HUES48 (cell line): ENCODE measurements at regions not wholly inside any gene's neighbourhood (a gene's known extent, or its start where the extent isn't known, plus 50 kb on each side); places are given as distances from the start of the nearest gene placed in this dataset.

Experiments used
- H3K27ac ChIP-seq: one replicate; pipeline ENCODE4 v1.7.0; 2013; ENCODE audit warnings: low read depth, low read length, inconsistent platforms
- H3K27me3 ChIP-seq: 2 replicates; pipeline ENCODE4 v1.6.1; 2013; ENCODE audit warnings: mild to moderate bottlenecking, low read length; ENCODE audit not compliant: control insufficient read depth, insufficient read depth
- H3K36me3 ChIP-seq: 2 replicates; pipeline ENCODE4 v1.6.1; 2013; ENCODE audit warnings: low read length; ENCODE audit not compliant: control insufficient read depth, insufficient read depth
- H3K4me1 ChIP-seq: 2 replicates; pipeline ENCODE4 v1.6.1; 2013; ENCODE audit warnings: mild to moderate bottlenecking, low read length; ENCODE audit not compliant: control insufficient read depth, insufficient read depth
- H3K4me3 ChIP-seq: 2 replicates; pipeline ENCODE4 v1.5.1; 2013; ENCODE audit warnings: mild to moderate bottlenecking, low read depth, low read length
- H3K9ac ChIP-seq: 2 replicates; pipeline ENCODE4 v1.6.1; 2013; ENCODE audit warnings: mild to moderate bottlenecking, low read depth, low read length, moderate library complexity
- H3K9me3 ChIP-seq: 2 replicates; pipeline ENCODE4 v1.6.1; 2013; ENCODE audit warnings: low read length; ENCODE audit not compliant: control insufficient read depth, insufficient read depth

DNA sequence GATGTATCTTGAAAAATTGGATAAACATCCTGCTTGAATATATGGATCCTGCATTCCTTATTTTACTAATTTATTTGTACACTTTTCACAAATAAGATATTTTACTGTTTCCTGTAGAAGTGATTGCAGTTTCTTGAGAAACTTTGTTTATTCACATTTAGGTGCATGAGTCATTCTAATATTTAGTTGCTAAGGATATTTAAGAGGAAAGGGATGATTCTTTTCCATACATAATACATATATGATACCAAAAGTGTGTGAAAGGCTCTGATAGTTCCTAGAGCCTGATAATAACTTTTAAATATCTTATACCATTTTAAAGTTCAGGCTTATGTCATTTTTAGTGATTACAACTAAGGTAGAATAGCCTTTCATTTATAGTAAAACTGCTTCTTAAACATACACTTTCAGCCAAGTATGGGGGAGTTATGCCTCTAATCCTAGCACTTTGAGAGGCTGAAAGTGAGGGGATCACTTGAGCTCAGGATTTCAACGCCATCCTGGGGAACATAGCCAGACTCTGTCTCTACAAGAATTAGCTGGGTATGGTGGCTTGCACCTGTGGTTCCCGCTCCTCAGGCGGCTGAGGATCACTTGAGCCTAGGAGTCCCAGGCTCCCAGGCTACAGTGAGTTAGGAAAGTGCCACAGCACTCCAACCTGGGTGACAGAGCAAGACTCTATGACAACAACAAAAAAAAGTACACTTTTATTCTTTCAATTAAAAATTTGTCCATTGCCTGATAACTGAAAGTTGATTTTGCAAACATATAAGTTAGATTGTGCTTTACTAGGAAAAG, 262.6 kb upstream of the LRIG3 start:
- Histone ChIP-seq H3K36me3 (no peaks in the 10 kb centered on the region), H3K9ac (no peak overlapping the region), H3K4me3 (no peak overlapping the region), H3K27ac (no peak overlapping the region), H3K9me3 (no peaks in the 10 kb centered on the region), H3K27me3 (no peaks in the 10 kb centered on the region), H3K4me1 (no peaks in the 10 kb centered on the region)

DNA sequence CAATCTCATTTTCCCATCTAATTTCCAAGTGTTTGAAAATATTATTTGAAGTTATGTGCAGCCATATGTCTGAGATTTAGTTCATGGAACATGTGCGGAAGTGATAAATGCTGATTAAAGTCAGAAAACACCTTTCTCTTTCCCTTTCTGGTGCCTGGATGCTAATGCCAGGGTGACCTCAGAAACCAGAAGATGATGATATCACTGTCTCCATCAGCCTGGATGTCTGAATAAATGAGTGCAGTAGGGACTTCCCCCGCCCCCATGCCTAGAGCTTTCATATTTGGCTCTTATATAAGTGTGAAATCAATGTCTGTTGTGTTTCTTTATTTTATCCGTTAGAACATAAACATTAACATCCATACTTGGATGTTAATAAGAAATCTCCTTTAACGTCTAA, 261.9 kb upstream of the LRIG3 start:
- Histone ChIP-seq H3K36me3 (no peaks in the 10 kb centered on the region), H3K27ac (no peak overlapping the region), H3K27me3 (no peaks in the 10 kb centered on the region), H3K9ac (no peak overlapping the region), H3K9me3 (no peaks in the 10 kb centered on the region), H3K4me1 (no peaks in the 10 kb centered on the region), H3K4me3 (no peak overlapping the region)

DNA sequence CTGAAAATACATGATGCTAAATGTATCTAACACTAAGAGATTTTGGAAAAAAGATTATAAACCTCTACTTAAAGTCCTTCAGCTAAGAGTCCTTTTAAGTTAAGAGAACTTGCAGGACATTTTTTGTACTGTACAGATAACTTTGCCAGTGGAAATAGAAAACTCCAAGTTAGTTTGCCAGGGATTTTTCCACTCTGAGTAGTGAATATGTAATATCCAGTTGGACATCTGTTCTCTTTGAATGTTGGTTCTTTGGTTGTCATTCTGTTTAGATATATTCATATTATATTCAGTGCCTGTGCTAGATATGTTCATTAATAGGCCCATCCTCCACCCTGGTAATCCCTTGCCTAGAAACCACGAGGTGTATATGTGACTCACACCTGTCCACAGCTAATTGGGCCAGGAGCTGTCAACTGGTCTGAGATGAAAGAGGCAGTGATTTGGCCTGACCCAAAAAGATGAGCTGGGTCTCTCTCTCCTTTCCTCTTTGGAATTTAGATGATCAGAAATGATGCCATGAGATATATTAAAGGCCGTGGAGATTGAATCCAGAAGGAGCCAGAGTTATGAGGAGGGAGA, 261.0 kb upstream of the LRIG3 start:
- peaks cover 7% of the 10 kb centered on the region; the same call in 1 of the 2 replicates for H3K9me3 ChIP-seq
- no peaks in the 10 kb centered on the region for H3K27me3 ChIP-seq
- H3K4me3 ChIP-seq, result no peak overlapping the region
- no peak overlapping the region for H3K9ac ChIP-seq
- no peak overlapping the region for H3K27ac ChIP-seq
- H3K4me1 ChIP-seq, result no peaks in the 10 kb centered on the region
- H3K36me3 ChIP-seq, result no peaks in the 10 kb centered on the region

DNA sequence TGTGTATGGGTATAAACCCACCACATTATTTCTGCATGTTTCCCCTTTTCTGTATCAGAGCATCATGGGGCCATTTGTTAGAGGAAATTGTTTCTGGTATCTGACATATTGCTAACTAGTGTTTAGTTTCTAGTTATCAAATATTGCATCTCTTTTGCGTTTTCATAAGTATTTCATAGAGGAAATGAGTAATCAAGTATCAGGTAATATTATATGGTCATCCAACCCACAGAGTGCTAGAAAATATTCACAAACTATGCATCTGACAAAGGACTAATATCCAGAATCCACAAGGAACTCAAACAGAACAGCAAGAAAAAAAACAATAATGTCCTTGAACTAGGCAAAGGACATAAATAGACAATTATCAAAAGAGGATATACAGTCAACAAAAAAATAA, 258.9 kb upstream of the LRIG3 start:
- Histone ChIP-seq H3K9me3 (peaks cover 7% of the 10 kb centered on the region; the same call in 1 of the 2 replicates), H3K4me3 (no peak overlapping the region)

DNA sequence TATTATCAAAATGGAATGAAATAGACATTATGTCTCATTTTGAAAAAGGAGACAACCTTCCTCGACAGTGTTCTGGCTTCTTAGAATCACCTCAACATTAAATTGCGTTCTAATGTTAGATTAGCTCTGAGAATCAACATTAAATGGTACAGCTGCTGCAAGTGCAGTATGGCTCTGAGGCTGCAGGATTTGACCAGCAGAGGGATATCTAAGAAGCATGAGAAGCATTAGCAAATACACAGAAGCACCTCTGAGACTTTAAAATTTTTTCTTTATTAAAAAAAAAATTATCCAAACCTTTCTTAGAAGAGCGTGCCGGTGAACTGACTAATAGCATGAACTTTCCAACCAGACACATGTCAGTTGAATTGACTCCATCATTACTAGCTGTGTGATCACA, 253.4 kb upstream of the LRIG3 start:
- Histone ChIP-seq H3K27ac (no peak overlapping the region), H3K4me1 (no peaks in the 10 kb centered on the region), H3K36me3 (no peaks in the 10 kb centered on the region), H3K27me3 (no peaks in the 10 kb centered on the region), H3K9me3 (peaks cover 7% of the 10 kb centered on the region; the same call in 1 of the 2 replicates), H3K4me3 (no peak overlapping the region), H3K9ac (no peak overlapping the region)

More for the DNA sequence above, 258.9 kb upstream of the LRIG3 start:
- no peaks in the 10 kb centered on the region for H3K27me3 ChIP-seq
- no peak overlapping the region for H3K9ac ChIP-seq
- H3K36me3 ChIP-seq, result no peaks in the 10 kb centered on the region
- no peaks in the 10 kb centered on the region for H3K4me1 ChIP-seq
- H3K27ac ChIP-seq, result no peak overlapping the region

DNA sequence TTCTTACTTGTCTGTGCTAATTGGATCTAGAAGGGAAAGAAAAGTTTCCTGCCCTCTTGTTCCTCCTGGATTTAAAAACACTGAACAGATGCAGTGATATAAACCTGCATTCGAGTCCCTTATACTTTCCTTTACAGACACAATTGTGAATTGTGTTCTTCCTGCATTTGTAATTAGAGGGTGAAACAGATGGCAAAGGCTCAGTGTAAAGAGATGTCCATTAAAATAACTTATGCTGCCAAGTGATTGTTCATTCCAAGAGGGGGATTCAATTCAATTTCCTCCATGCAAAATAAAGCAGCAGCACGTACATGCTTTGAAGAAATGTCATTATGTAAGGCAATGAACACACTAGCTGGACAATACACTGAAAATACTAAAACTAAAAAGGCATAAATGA, 248.3 kb upstream of the LRIG3 start:
- H3K27me3 ChIP-seq, result no peaks in the 10 kb centered on the region
- no peaks in the 10 kb centered on the region for H3K36me3 ChIP-seq
- H3K4me1 ChIP-seq, result no peaks in the 10 kb centered on the region
- H3K4me3 ChIP-seq, result no peak overlapping the region
- no peak overlapping the region for H3K27ac ChIP-seq
- H3K9ac ChIP-seq, result no peak overlapping the region
- H3K9me3 ChIP-seq, result no peaks in the 10 kb centered on the region

DNA sequence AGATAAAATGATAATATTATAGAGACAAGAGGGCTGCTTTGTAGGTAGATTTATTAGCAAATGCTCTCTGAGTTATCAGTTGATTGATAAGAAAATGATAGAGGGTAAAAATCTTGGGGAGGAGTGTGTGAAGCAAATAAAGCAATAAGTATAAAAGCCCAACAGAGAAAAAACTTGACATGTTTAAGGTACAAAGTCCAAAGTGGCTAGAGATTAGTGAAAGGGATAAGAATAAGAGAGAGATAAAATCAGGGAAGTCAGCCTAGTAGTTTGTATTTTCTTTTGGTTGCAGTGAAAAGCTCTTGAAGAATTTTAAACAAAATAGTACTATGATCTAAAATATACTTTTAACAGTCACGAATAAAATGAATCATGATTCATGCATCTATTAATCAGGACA, 246.2 kb upstream of the LRIG3 start:
- Histone ChIP-seq H3K4me1 (no peaks in the 10 kb centered on the region), H3K9ac (no peak overlapping the region), H3K9me3 (no peaks in the 10 kb centered on the region), H3K27ac (no peak overlapping the region), H3K36me3 (no peaks in the 10 kb centered on the region), H3K27me3 (no peaks in the 10 kb centered on the region), H3K4me3 (no peak overlapping the region)

DNA sequence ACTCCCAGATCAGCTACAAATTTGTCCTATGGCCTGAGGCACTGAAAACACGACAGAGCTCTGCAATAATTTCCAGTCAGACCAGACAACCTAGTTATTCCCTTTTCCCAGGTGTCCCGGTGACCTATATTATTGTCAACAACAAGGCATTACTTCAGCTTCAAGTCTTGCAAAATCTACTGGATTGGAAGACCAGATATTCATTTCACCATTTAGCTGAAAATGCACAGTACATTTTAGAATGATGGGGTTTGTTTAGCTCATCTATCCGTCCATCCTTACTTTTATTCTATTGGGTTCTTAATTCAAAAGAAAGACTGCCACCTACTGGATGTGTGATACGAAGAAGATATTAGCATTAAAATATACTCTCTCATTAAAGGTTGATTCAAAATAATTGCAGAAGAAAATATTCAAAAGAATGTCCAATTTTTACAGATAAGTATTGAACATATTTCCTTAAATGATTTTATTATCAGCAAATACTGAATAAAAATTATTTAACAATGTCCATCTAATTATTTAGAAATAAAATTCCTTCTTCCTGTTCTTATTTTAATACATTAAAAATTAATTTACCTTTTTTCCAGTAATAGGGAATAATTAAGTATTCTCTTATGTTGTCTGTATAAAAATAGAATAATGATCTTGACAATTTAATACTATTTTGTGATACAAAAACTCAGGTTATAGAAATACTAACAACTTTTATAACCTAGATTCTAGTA, 244.9 kb upstream of the LRIG3 start:
- no peaks in the 10 kb centered on the region for H3K9me3 ChIP-seq
- H3K27me3 ChIP-seq, result no peaks in the 10 kb centered on the region
- H3K9ac ChIP-seq, result no peak overlapping the region
- H3K4me1 ChIP-seq, result no peaks in the 10 kb centered on the region
- H3K36me3 ChIP-seq, result no peaks in the 10 kb centered on the region
- no peak overlapping the region for H3K27ac ChIP-seq
- H3K4me3 ChIP-seq, result no peak overlapping the region

DNA sequence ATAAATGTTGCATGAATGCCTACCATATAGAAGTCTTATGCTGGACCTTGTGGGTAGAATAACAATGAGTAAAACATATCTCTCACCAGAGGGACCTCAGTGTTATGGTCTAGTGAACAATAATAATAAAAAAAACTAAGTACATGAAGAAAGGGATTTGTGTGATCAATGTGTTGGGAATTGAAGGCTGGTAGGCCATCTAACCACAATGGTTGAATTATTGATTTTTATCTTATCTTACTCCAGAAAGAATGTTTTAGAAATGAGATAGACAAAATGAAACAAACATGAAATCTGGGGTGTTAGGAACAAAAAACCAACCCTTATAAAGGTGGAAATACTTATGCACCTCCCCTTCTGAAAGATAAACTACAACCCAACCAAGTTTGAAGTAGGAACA, 243.9 kb upstream of the LRIG3 start:
- Histone ChIP-seq H3K4me1 (no peaks in the 10 kb centered on the region), H3K27ac (no peak overlapping the region), H3K4me3 (no peak overlapping the region), H3K36me3 (no peaks in the 10 kb centered on the region), H3K27me3 (no peaks in the 10 kb centered on the region), H3K9ac (no peak overlapping the region), H3K9me3 (no peaks in the 10 kb centered on the region)

DNA sequence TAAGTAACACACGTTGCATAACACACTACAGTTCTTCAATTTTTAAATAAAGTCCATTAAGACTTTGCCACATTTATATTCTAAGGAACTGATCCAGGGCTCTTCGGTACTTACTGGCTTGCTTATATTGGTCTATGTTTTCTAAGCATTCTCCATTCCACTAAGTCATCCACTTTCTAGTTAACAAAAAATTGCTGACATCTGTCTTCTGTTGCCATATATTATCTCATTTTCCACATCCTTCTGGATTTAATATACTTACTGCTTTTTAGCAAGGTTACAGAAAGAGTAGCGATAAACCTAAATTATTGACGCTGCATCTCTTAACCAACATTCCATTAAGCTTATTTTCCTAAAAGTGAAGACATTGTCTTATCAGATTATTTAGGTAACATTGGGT, 238.4 kb upstream of the LRIG3 start:
- Histone ChIP-seq H3K36me3 (no peaks in the 10 kb centered on the region), H3K4me1 (peaks cover 10% of the 10 kb centered on the region; the same call in 1 of the 2 replicates), H3K9me3 (no peaks in the 10 kb centered on the region), H3K27me3 (no peaks in the 10 kb centered on the region), H3K4me3 (no peak overlapping the region), H3K27ac (no peak overlapping the region), H3K9ac (no peak overlapping the region)

DNA sequence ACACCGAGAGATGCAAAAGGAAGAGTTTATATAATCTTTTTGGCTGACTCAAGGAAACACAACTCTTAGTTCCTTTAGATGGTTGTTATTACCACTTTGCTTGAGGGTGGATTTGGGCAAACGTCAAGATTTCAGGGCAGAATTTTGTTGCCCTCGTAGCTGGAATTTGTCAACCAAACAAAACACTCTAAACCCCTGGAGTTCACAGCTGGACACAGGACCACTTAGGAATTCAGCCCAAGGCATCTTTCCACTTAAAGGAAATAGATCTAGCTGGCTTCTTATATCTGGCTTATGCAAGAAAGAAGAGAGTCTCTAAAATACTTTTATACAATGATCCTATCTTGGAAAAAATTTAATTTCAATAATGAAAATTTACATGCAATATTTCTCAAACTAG, 237.8 kb upstream of the LRIG3 start:
- Histone ChIP-seq H3K27me3 (no peaks in the 10 kb centered on the region), H3K36me3 (no peaks in the 10 kb centered on the region), H3K4me3 (no peak overlapping the region), H3K4me1 (peaks cover 10% of the 10 kb centered on the region; the same call in 1 of the 2 replicates), H3K9ac (no peak overlapping the region), H3K27ac (no peak overlapping the region), H3K9me3 (no peaks in the 10 kb centered on the region)
